OCI-LY3 (cell line): ENCODE measurements at regions not wholly inside any gene's neighbourhood (a gene's known extent, or its start where the extent isn't known, plus 50 kb on each side); places are given as distances from the start of the nearest gene placed in this dataset.

Experiments
- H2AFZ ChIP-seq: fragments of 200-600, 300-600 bp; shearing (Covaris generic); 2 replicates; pipeline ENCODE4 v1.6.0; 2014; ENCODE audit warnings: antibody characterized with exemption, low read depth, low read length
- H3K27ac ChIP-seq: fragments of 200-600, 300-600 bp; sonication (generic); 2 replicates; pipeline ENCODE4 v1.5.1; 2014; ENCODE audit warnings: mild to moderate bottlenecking, low read length, moderate library complexity, mixed read lengths
- H3K27me3 ChIP-seq: fragments of 200-600, 300-600 bp; sonication (generic); 2 replicates; pipeline ENCODE4 v1.6.1; 2014; ENCODE audit warnings: low read depth, low read length, mixed read lengths
- H3K36me3 ChIP-seq: fragments of 200-600, 300-600 bp; sonication (generic); replicated peaks from 2 replicates; pipeline ENCODE3; 2014; ENCODE audit warnings: low read depth, low read length, mixed read lengths
- H3K4me1 ChIP-seq: fragments of 300-600, 200-600 bp; sonication (generic); 2 replicates; pipeline ENCODE4 v1.6.1; 2014; ENCODE audit warnings: low read length, mixed read lengths
- H3K4me2 ChIP-seq: fragments of 200-600, 300-600 bp; sonication (generic); 2 replicates; pipeline ENCODE4 v1.6.1; 2014; ENCODE audit warnings: low read length, mixed read lengths
- H3K4me3 ChIP-seq: fragments of 300-600, 200-600 bp; sonication (generic); 2 replicates; pipeline ENCODE4 v1.5.1; 2014; ENCODE audit warnings: antibody characterized with exemption, mild to moderate bottlenecking, low read length, moderate library complexity
- H3K79me2 ChIP-seq: fragments of 300-600, 200-600 bp; shearing (Covaris generic); 2 replicates; pipeline ENCODE4 v1.6.1; 2014; ENCODE audit warnings: mild to moderate bottlenecking, low read length, mixed read lengths
- H3K9ac ChIP-seq: fragments of 300-600, 200-600 bp; shearing (Covaris generic); 2 replicates; pipeline ENCODE4 v1.6.0; 2014; ENCODE audit warnings: mild to moderate bottlenecking, low read length, moderate library complexity
- H3K9me3 ChIP-seq: fragments of 200-600, 300-600 bp; shearing (Covaris generic); 2 replicates; pipeline ENCODE4 v1.6.1; 2014; ENCODE audit warnings: low read length, mixed read lengths; ENCODE audit not compliant: insufficient read depth
- H4K20me1 ChIP-seq: fragments of 200-600, 300-600 bp; sonication (generic); 2 replicates; pipeline ENCODE4 v1.6.1; 2016; ENCODE audit warnings: low read length, mixed read lengths; ENCODE audit not compliant: insufficient read depth
- EZH2phosphoT487 ChIP-seq: fragments of 200-600 bp; shearing (Covaris generic); IDR thresholded peaks from 2 replicates; pipeline ENCODE4 v1.6.1; 2018; ENCODE audit warnings: antibody characterized with exemption, mixed run types, low read depth
- TF ChIP-seq, protein P1 (sequence below): fragments of 200-600, 300-600 bp; sonication (generic); IDR thresholded peaks from 2 replicates; pipeline ENCODE4 v1.5.1; 2014; ENCODE audit warnings: antibody characterized with exemption, low read length, low read depth

- Histone ChIP-seq H3K79me2 (no peaks in the 10 kb centered on the region), H3K4me3 (no peak overlapping the region), H2AFZ (no peak overlapping the region), H4K20me1 (no peaks in the 10 kb centered on the region), H3K4me1 (peaks cover 8% of the 10 kb centered on the region), H3K27ac (no peak overlapping the region), H3K9me3 (no peaks in the 10 kb centered on the region), H3K27me3 (no peaks in the 10 kb centered on the region), H3K4me2 (no peak overlapping the region), H3K36me3 (no peaks in the 10 kb centered on the region), H3K9ac (no peak overlapping the region)
- TF ChIP-seq, protein P1, sequence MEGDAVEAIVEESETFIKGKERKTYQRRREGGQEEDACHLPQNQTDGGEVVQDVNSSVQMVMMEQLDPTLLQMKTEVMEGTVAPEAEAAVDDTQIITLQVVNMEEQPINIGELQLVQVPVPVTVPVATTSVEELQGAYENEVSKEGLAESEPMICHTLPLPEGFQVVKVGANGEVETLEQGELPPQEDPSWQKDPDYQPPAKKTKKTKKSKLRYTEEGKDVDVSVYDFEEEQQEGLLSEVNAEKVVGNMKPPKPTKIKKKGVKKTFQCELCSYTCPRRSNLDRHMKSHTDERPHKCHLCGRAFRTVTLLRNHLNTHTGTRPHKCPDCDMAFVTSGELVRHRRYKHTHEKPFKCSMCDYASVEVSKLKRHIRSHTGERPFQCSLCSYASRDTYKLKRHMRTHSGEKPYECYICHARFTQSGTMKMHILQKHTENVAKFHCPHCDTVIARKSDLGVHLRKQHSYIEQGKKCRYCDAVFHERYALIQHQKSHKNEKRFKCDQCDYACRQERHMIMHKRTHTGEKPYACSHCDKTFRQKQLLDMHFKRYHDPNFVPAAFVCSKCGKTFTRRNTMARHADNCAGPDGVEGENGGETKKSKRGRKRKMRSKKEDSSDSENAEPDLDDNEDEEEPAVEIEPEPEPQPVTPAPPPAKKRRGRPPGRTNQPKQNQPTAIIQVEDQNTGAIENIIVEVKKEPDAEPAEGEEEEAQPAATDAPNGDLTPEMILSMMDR = no peak
- no peak for TF ChIP-seq EZH2phosphoT487
Observed at GRCh38 chr2:228777855-228778355, 493.2 kb downstream of the PID1 start.

- no peak overlapping the region for H3K4me2 ChIP-seq
- no peak overlapping the region for H2AFZ ChIP-seq
- no peaks in the 10 kb centered on the region for H4K20me1 ChIP-seq
- TF ChIP-seq, protein P1 = no peak
- TF ChIP-seq EZH2phosphoT487 = no peak
- H3K27me3 ChIP-seq = no peaks in the 10 kb centered on the region
- H3K36me3 ChIP-seq = no peaks in the 10 kb centered on the region
- H3K9ac ChIP-seq = no peak overlapping the region
- no peaks in the 10 kb centered on the region for H3K4me1 ChIP-seq
- H3K4me3 ChIP-seq = no peak overlapping the region
- H3K79me2 ChIP-seq = no peaks in the 10 kb centered on the region
- H3K27ac ChIP-seq = no peak overlapping the region
- no peaks in the 10 kb centered on the region for H3K9me3 ChIP-seq
Observed at GRCh38 chr2:228774548-228774947, 496.5 kb downstream of the PID1 start.

DNA sequence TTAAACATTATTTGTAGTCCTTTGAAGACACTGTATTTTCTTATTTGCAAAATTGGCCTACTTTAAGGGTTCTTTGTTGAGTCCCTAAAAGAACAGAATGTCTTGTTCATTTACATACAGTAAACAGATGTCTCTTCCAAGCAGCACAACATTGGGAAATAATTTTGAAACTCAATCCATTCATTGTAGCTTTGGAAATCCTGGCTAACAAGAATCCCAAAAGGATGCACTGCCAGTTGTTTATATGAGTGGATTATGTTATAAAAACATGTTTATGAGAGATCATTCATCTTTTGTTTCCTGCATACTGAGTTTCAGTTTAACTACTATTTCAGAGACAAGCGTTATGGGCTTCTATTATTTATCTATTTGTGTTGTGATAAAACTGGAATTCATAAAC lies 499.3 kb downstream of the PID1 start:
- no peak for TF ChIP-seq EZH2phosphoT487
- TF ChIP-seq, protein P1 = no peak
- Histone ChIP-seq H3K4me1 (no peaks in the 10 kb centered on the region), H3K27ac (no peak overlapping the region), H3K36me3 (no peaks in the 10 kb centered on the region), H3K4me2 (no peak overlapping the region), H4K20me1 (no peaks in the 10 kb centered on the region), H2AFZ (no peak overlapping the region), H3K27me3 (no peaks in the 10 kb centered on the region), H3K9ac (no peak overlapping the region), H3K79me2 (no peaks in the 10 kb centered on the region), H3K4me3 (no peak overlapping the region), H3K9me3 (no peaks in the 10 kb centered on the region)

DNA sequence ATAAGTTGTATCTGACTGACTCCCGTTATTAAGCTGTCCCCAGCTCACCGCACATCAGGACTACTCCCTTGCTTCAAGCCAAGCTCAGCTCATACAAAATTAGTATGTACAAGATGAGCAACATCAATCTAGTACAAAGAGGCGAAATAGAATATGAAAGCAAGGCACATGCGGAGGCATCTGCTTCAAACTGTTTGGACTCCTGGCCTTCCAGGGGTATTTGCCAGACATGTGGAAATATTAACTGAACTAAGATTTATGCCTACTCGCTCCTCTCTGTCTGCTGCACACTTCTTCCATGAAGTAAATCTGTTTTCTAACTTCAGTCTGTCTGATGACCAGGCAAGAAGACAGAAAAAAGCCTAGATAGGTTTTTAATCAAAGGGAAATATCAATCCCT lies 499.8 kb downstream of the PID1 start:
- TF ChIP-seq, protein P1 = no peak
- TF ChIP-seq EZH2phosphoT487 = no peak
- Histone ChIP-seq H3K9me3 (no peaks in the 10 kb centered on the region), H2AFZ (no peak overlapping the region), H3K79me2 (no peaks in the 10 kb centered on the region), H3K4me3 (no peak overlapping the region), H3K9ac (no peak overlapping the region), H4K20me1 (no peaks in the 10 kb centered on the region), H3K4me1 (no peaks in the 10 kb centered on the region), H3K27ac (no peak overlapping the region), H3K36me3 (no peaks in the 10 kb centered on the region), H3K4me2 (no peak overlapping the region), H3K27me3 (no peaks in the 10 kb centered on the region)
